GM21360 (cell line): ENCODE measurements at regions not wholly inside any gene's neighbourhood (a gene's known extent, or its start where the extent isn't known, plus 50 kb on each side); places are given as distances from the start of the nearest gene placed in this dataset.

ENCODE experiments used
- ATAC-seq: cut with Tn5 transposase; IDR thresholded peaks from one replicate; pipeline ENCODE4 v1.9.1; 2021; ENCODE audit warnings: mild to moderate bottlenecking, moderate library complexity; ENCODE audit not compliant: unreplicated experiment

DNA sequence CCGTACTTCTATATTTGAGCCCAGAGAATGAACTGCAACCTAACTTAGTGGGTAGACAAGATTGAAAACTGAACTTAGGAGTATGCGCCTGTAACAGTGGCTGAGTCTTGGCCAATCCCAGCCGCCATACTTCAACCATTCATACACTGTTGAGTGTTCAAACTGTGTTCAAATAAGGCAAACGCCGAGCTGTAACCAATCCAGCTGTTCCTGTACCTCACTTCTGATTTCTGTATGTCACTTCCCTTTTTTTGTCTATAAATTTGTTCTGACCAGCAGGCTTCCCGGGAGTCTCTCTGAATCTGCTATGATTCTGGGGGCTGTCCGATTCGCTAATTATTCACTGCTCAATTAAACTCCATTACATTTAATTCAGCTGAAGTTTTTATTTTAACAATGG lies 58.6 kb upstream of the TPM1 start:
- no peak for ATAC-seq

DNA sequence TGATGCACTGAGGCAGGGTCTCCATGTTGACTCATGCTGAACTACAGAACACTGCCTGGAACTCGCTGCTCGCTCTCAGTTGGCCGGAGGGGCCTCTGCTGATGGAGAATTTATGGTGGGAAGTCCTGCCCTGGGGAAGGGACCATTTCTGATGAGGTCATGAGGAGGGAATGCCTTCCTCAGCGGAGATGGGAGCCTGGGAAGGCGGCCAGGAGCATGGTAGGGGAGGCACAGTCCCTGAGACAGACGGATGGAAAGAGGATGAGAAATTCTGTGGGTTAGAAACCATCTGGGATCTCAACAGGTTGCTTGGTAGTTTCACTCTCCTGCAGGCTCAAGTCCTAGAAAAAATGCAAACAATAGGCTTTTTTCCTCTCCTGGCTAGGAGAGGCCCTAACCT lies 56.8 kb upstream of the TPM1 start:
- no peak for ATAC-seq

DNA sequence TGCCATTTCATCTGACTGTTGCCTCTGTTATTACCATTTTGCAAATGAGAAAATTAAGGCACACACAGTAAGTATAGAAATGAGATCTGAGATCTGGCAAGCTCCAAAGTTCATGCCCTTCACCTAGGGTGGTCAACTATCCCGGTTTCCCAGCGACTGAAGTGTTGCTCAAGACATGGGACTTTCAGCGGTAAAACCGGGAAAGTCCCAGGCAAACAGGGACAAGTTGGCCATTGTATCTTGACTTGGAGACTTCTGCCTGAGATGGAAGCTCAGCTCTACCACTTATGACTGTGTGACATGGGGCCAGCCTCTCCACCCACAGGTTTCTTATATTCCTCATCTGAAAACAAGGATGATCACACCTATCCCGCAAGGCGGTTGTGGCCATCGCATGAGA lies 55.6 kb upstream of the TPM1 start:
- no peak for ATAC-seq

DNA sequence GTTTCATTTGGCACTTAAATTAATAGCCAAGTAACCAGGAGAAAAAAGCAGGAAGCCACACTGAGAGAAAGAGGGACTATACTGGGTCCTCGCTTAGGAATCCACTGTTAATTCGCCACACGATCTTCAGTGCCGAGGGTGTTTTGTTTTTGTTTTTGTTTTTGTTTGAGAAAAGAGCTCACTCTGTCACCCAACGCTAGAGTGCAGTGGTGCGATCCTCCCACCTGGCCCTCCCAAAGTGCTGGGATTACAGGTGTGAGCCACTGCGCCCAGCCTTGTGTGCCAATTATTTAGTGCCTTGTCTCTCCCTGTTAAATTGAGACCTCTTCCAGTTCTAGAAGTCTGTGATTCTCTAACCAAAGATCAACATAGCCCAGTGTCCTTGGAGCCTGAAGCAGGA lies 53.8 kb upstream of the TPM1 start:
- ATAC-seq: no peak

DNA sequence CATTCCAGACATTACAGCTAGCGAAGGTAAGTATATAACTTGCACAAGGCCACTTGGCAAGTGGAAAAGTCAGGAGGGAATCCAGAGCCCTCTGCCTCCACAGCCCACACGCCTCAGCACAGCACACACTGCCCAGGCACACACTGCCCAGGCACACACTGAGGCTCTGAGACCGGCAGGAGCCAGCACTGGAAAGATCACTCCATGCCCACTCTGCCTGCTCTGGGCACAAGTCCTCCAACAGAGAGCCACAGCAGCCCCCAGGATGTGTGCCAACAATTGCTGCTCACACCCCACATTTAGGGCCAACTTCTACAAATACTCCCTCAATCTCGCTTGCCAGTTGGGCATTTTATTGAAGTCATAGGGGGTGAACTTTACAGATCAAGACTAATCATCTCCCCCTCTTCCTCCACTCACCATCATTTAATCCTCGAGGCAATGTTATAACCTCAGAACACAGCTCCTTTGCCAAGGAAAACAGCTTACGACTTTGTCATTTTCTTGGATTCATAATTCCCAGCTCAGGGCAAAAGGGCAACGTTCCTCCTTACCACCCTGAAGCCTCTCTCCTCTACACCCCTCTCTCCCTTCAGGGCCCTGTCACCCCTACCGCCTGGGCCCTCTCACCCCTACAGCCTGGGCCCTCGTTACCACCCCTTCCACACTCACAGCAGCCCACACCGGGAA lies 53.0 kb upstream of the TPM1 start:
- ATAC-seq: no peak

DNA sequence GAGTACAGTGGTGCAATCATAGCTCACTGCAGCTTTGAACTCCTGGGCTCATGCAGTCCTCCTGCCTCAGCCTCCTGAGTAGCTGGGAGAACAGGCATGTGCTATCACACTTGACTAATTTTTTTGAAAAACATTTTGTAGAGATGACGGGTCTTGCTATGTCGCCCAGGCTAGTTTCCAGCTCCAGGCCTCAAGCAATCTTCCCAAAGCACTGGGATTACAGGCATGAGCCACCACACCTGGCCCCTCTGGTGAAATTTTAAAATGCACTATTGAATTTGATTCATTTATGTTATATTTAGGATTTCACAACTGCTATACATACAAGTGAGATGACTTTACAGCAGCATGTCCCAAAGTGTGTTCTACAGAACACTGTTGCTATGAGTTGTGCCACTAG lies 50.8 kb upstream of the TPM1 start:
- no peak for ATAC-seq

DNA sequence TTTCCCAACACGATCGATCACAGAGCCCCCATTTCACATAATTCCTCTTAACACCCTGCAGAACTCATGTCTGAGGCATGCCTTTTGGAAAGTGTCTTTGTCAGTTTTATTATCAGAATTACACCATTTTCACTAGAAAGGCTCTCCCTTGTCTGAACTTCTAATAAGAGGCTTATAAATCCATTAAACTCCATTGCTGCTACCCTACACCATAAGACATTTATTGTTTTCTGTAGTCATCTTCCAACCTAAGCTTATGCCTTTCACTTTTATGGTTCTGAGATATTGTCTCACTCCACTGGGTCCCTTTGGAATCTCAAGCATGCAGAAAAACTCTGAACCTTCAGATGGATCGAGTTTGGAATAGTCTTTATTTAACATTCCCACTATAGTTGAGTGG lies 50.2 kb upstream of the TPM1 start:
- no peak for ATAC-seq
